Right kidney (tissue), 1 donor: ENCODE measurements at regions not wholly inside any gene's neighbourhood (a gene's known extent, or its start where the extent isn't known, plus 50 kb on each side); places are given as distances from the start of the nearest gene placed in this dataset.
"Not testable (repeated sequence)": the region's sequence is repeated elsewhere in the genome, so short reads cannot be mapped to it uniquely, and the experiment has no call there.

Experiments
- DNase-seq: peaks from one replicate; pipeline ENCODE4 v3.0.0-alpha.2; 2016

DNA sequence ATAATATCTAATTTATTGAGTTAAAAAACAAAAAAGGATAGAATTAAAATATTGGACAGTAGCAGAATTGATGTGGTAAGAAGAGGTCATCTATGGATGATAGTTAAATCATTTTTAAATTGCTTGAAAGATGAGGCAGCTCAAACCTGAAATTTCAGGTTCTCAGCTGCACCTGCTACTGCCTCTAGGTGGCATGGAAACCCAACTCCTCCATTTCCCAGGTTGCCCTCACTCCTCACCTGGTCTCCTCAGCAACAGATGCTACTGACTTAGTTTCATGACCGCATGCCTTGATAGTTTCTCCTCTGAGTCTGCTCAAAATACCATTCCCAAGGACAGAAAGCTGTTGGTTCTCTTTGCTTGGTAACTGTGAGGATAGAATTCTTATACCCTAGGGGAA, 148.1 kb downstream of the ABHD5 start:
- no peak for DNase-seq

DNA sequence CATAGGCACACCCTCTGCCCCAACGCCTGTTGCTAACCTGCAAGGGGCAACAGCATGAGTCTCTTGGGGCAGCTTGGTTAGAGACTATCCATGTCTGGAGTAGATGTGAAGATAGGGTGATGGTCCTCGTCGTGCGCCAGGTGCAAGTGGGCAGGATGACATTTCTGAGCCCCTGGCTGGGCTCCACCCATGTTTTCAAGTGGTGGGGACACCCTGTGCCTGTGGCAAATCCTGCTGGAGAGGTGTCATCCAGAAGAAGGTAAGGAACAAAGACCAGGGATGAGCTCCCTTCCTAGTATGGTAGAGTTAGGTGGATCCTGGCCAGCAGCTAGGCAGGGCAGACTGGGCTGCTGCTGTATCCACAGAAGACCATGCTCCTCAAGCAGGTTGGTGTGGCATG, 152.6 kb downstream of the ABHD5 start:
- no peak for DNase-seq

DNA sequence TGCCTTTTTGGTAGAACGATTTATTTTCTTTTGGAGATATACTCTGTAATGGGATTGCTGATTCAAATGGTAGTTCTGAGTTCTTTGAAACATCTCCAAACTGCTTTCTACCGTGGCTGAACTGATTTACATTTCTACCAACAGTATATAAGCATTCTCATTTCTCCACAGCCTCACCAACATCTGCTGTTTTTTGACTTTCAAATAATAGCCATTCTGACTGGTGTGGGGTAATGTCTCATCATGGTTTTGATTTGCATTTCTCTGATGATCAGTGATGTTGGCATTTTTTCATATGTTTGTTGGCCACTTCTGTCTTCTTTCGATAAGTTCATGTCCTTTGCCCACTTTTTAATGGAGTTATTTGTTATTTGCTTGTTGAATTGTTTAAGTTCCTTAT, 154.0 kb downstream of the ABHD5 start:
- no peak for DNase-seq

DNA sequence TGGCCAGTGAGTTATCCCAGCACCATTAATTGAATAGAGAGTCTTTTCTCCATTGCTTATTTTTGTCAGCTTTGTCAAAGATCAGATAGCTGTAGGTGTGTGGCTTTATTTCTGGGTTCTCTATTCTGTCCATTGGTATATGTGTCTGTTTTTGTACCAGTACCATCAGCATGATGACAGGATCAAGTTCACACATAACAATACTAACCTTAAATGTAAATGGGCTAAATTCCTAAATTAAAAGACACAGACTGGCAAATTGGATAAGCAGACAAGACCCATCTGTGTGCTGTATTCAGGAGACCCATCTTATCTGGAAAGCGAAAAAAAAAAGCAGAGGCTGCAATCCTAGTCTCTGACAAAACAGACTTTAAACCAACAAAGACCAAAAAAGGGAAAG, 154.8 kb downstream of the ABHD5 start:
- not testable (repeated sequence) for DNase-seq

DNA sequence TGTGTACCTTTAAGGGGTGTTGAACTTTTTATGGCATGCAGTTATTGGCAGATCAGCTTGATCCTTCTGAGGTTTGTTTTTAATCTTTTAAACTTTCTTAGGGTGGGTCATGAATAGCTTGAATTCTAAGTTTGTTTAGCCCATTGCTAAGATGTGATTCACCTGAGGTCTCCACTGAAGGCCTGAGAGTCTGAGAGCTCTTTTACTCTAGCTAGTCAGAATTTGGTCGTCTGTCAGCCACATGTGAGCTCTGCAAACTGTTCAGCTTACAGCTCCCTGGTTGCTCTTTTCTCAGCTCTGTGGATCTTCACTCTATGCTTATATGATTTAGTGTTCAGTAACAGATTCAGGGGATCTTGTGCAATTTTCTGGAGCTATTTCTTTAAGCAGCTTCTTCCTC, 161.3 kb downstream of the ABHD5 start:
- DNase-seq: no peak

DNA sequence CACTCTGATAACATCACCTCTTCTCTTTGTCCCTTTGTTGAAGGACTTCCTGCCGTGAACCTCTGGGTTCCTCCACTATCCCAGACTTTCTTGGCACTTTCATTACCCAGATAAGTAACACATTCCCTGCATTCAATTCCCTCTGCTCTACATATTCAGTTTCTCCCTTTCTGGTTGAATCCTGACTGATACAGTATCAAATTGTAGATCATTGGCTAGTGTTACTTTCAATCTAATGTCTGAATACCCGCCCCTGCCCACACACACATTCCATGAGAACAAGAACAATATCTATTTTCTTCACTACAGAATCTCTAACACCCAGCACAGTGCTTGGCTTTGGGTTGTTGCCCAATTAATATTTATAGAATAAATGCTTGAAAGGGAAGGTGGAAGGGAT, 163.5 kb downstream of the ABHD5 start:
- no peak for DNase-seq

DNA sequence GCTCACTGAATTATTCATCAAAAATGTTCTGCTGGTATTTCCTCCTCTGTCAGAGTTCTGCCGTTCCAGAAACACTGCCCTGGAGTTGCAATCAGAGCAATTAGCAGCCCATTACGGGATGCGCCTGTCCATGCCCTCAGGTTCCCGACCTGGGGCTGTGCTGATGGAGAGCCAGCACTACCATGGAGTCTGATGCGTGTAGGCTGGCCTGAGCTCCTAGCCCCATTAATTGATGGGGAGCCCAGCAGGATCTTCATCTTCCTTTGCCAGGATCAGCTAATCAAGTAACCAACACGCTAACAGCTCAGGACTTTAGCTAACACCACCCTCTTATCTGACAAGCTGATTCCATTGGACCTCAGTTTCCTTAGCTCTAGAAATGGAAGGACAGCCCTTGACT, 164.2 kb downstream of the ABHD5 start:
- DNase-seq: no peak

DNA sequence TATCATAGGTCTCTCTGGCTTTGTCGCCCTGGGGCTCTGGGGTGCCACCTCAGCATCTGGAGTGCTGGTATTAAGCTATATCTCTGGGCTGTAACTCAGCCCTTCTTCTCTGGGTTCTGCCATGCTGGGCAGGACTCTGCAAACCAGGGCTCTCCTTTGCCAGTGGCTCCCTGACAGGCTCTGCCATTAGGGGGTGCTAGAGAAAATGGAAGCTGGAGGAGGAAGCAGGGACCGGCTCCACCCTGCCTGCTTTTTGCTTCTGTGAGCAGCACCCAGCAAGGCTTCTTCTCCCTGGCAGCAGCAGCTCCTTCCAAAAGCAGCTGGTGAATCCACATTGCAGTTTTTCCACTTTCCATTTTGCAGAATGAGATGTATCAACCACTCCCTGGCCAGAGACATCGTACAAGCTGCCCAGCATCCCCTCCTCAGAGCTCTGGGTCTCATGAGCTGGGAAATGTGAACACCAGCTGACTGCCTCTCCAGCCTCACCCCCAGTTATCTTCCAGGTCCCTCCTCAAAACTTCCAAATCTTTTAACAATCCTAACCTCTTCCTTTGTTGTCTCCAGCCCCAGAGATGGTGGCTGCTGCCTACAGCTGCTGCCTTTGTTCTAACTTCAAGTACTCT, 165.0 kb downstream of the ABHD5 start:
- DNase-seq: peak; percentile 18

DNA sequence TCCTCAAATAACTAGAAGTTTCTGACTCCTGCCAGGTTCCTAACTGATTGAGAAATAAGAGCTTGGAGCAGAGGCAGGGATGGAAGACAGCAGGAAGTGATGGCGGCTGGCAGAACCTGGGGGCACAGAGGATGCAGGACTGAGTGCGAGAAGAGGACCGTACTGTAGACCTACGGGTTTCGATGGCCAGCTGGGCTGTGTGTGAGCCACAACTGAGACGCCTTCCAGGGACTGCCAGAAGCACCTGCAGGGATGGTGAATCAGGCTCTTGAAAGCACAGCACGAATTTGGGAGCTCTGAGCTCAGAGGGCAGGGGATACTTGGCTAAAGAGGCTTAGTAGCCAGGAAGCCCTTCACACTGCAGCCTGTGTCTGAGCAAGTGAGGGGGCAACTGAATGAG, 165.6 kb downstream of the ABHD5 start:
- no peak for DNase-seq

DNA sequence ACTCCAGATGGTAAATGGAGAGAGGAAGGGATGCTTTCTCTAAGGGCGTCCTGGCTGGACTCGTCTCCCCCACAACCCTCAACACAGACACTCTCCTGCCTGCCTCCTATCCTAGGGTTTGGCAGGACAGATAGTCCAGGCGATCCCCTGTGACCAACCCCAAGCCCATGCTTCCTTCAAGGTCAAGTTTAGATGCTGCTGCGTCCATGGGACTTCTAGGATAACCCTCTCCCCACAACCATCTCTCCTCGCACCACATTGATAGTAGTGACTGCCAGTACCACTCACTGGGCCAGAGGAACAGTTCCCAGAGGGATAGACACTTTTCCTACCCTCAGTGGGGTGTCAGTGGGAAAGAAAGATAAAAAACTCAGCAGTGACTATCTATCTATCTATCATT, 166.0 kb downstream of the ABHD5 start:
- no peak for DNase-seq

DNA sequence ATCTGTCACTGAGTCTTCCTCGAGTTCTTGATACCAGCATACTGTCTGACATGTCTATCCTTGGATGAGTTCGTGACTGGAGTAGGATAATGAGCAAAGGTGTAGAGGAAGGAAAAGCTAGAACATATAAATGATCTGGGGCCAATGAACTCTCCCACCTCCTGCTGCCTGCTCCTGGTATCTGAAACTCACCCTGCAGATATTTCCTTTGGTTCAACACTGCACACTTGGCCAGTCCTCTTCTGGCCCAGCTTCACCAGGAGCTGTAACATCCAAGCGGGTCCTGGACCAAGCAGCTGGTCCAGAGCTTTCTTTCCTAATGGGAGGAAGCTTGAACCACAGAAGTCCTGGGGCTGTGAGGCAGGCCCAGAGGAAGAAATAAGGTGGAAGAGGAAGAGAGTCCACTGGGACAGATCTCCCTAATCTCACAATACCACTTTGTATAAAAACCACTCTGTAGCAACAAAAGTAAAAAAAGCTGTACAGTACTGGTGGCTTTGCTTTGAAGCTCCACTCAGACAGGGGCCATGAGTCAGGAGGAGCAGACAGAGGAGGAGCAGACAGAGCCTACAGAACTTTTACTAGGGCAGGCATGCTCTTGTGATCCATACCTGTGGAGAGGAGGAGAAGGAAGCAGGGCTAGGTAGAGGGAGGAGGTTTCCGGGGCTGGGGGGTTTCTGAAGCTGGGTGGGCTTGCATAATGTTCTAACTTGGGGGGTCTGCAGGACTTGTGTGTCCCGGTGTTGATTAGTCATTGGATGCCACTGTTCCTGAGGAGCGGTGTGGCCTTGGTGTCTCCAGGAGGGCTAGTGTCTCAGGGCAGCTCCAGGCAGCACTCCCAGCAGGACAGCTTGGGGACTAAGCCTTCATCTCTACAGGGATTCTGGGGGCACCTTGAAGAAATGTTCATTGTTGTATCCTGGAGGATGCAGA, 166.9 kb downstream of the ABHD5 start:
- no peak for DNase-seq

DNA sequence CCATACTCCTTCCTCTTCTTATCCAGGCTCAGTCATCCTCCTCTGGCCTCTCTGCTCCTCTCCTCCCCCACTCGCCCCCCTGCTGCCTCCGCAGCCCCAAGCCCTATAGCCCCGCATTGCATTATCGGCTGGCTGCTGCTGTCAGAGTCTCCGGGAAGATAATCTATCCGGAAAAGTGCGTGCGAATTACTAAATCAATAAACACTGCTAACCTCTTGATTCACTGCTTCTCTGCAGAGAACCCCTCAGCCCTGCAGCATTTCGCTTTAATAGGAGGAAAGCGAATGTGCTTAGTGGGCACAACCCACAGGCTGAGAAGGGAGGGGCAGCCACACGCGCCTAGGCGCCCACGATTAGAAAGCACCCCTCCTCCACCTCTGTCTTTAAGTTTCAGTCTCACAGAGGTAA, 167.6 kb downstream of the ABHD5 start:
- DNase-seq: no peak

DNA sequence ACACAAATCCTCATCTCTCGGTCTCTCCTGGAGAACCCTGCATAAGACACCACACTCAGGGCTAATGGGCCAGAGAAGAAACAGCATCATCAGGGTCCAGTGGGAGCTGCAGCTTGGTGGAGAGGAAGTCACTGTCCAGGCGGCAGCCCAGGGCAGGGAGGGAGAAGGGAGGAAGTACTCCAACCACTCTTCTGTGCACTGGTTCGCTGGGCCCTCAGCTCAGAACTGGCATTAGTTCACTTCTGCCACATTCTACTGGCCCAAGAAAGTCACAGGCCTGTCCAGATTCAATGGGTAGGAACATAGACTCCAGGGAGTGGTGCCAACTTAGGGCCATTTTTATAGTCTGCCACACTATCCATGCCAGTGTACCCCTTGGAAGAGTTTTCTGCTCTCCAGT, 169.0 kb downstream of the ABHD5 start:
- no peak for DNase-seq

DNA sequence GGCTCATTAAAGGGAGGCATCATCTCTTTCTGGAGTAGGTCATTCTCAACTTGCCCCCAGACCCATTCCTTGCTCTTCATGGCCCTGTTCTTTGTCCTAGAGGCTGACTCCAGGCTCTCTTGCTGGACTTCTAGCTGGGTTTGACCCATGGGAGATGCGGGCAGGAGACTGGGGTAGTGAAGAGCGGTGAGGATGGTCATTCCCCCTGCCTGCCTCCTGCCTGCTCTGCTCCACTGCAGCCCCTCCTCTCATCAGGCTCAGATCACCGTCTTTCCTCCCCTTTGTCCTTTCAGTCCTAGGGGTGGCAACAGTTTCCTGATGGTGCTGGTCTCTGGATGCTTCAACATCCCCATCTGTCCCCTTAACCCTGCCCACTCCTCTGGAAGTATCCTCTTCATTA, 170.9 kb downstream of the ABHD5 start:
- no peak for DNase-seq

DNA sequence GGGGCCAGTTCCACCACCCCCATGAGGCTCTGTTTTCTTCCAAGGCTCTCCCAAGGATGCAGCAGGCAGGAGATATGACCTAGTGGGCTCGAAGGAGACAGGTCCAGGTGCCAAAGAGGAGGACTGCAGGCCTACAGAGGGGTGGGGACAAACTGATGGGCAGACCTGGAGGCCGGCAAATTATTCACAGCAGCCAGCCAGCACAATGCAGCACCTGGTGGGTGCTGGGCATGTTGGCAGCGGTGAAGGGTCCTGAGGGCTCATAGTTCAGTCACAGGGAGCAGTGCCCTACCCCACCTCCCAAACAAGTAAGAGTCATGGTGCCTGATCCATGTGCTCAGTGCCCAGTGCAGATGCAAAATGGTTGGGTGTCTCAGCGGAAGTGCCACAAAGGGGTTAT, 171.7 kb downstream of the ABHD5 start:
- DNase-seq: no peak

DNA sequence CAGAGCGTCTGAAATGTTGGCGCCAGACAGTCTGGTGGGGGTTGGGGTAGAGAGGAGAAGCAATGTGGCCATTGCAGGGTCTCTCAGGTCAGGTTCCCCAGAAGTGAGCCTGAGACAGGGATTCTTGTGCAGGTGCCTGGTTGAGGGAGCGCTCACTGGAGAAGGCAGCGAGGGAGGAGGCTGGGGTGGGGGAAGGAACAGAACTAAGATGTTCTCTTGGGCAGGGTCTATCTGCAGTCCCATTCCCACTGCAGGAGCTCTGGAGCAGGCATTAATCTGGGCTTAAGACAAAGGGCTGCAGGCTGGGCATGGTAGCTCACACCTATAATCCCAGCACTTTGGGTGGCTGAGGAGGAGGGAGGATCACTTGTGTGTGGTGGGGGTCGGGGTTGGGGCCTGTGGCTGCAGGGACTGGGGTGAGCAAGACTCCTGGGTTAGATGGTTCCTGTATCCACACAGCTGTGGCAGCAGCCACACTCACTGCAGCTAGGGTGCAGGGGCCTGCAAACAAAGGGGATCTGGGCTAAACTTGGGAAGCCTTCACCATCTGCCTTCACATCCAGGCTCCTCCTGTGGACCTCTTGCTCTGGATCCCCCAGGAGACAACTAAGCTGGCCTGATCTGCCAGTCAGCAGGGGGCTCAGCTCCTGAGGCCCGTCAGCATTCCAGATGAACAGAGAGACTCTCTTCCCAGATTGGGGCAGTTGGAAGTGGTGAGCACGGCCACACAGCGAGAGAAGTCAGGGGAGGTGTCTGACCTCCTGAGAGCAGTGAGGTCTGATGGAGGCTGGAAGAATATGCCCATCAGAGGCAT, 172.5 kb downstream of the ABHD5 start:
- no peak for DNase-seq

DNA sequence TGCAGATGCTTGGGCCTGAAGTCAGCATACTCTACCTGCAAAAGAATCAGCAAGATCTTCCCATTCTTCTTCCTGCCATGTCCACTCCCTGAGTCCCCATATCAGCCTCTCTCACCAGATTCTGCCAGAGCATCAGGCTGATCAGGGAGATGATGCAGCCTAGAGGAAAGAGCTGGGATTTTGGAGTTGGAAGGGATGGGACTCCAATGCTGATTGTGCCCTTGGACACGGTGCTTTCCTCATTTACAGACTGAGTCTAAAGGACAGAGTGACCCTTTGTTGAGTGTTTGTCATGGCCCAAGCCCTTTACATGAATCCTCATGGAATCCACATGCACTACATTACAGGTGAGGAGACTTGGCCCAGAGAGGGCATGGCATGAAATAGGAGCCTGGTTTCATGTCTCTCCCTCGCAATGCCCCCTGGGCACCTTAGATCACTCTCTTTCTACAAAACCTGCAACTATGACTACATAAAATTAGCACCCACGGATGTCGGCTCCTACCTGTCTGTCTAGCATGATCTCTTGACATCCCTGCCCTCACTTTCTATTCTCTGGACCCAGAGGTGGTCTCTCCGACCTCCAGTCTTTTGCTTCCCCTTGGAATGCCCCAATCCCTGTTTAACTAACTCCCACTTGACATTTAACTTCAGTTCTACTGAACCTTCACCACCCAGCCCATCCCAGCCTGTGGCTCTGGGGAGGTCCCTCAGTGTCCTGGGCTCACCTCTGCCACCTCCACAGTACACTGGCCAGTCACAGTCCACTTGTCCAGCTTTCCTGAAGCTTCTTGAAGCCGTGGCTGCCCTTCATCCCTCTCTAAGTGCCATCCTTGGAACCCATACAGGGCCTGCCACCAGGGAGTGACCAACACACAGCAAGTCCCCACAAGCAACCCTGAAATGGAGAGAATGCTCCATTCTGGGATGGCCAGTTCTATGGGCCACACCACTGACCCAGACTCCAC, 173.5 kb downstream of the ABHD5 start:
- no peak for DNase-seq

DNA sequence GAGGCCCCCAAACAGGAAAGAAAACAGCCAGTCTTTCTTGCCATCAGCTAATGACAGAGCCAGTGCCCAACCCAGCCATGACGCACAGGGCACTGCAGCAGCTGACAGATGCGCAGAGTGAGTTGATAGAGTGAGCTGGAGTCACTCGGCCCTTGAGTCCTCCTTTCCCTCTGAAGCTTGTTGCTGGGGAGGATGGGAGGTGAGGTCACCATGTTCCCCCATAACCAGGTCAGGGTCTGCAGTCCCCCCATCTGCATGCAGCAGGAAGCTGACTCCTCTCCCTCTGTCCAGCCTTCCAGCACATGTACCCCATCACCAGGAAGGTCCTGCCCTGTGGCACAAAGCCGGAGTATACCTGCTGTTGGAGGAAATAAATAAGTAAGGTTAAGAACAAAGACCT, 174.6 kb downstream of the ABHD5 start:
- DNase-seq: no peak

DNA sequence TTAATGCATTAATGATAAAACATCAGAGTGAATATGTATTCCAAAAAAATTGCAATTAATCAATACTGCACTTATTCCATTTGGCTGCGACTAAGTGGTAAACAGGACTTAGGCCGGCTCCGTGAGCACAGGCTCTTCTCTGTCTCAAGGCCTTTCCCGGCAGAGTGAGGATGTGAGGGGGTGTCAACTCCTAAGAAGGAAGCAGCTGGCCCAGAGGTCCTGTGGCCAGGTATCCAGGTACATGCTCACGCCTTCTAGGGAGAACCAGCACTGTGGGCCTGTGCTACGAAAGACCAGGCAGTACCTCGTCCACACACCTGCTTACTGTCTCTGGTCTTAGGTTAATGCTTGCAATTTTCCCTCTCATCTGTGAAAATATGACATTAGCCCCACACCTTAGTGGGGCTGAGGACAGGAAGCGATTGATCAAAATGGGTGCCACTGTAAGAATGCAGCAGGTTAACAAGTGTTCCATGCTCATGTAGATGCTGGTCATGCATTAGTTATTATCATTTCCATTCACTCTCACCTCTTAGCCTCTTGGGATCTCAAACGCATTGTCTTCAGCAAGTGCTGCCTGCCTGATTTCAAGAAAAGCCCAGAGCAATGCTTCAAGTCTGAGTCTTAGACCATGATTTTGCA, 175.3 kb downstream of the ABHD5 start:
- no peak for DNase-seq

DNA sequence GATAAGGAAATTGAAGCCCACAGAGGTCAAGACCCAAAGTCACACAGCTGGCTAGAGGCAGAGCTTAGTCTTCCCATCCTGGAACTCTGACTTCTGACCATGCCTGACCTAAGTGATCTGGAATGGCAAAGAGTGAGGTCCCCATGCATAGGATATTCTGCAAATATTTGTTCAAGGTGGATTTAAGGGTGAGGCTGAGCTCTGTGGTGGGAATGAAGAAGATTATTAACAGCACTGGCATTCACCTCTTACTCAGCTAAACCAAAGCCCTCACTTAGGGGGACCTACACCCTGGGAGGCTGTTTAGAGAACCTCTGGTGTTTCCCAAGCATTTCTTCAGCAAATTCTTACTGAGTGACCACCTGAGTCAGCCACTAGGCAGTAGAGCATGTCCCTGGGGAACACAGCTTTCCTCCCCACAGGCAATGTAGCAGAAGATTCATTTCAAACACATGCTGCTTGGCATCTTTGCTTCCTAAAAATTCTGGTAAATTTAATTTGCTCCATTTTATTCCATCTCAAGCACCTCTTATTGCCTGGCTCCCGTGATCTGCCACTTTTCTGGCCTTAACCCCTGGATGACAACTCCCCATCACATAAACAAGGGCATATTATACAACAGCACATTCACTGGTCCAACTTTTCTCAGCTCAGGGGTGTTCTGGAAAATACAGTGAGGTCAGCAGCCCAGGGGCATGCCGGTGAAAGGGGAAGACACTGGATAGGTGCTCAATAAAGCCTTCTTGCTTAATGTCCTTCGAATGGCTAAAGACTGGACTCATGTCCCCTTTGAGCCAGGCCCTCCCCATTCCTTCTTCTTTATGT, 176.0 kb downstream of the ABHD5 start:
- no peak for DNase-seq
